ENCODE measurements at regions not wholly inside any gene's neighbourhood (a gene's known extent, or its start where the extent isn't known, plus 50 kb on each side); places are given as distances from the start of the nearest gene placed in this dataset.

- no peak overlapping the region for H2AK9ac ChIP-seq (replicated peaks; ENCODE audit: low read depth, low read length, poor library complexity)
- H3K79me1 ChIP-seq (ENCODE audit: low read depth in 1 of 2, low read length in 2 of 2) = no peaks in the 10 kb centered on the region
- H2AFZ ChIP-seq (replicated peaks; ENCODE audit: low read length, poor library complexity) = no peak overlapping the region
- no peak overlapping the region for H3K18ac ChIP-seq (ENCODE audit: low read depth, low read length)
- no peaks in the 10 kb centered on the region for H3K9me1 ChIP-seq (ENCODE audit: insufficient read depth, low read length)
- BruUV-seq (replicated peaks) = no TSS peak
- ChIA-PET POLR2A (ENCODE audit: unreplicated experiment) (no interaction called here), CTCF (interaction anchor here (0.7 kb wide), 2 partner anchors 15 to 794 kb away, joined by 4 to 5 read pairs; no protein-coding TSS in a partner anchor)
- no peak overlapping the region for H2BK15ac ChIP-seq (ENCODE audit: low read depth, low read length)
- dilution Hi-C loops (cut with HindIII; ENCODE audit: low sequenced_read_pairs, unreplicated experiment) (no loop called here), intact Hi-C loops (cut with micrococcal nuclease) (no loop called here), in situ Hi-C loops (cut with MboI; ENCODE audit: low sequenced_read_pairs) (no loop called here)
- TF ChIP-seq MAFK (IDR thresholded peaks at IDR 0.05; ENCODE audit: low read depth, low read length) (no peak), ELK1 (IDR thresholded peaks at IDR 0.05; ENCODE audit: borderline replicate concordance, low read depth, low read length) (no peak), NFE2L2 (IDR thresholded peaks at IDR 0.05; ENCODE audit: low read depth, low read length) (no peak), SMC3 (IDR thresholded peaks at IDR 0.05; ENCODE audit: low read depth, low read length) (no peak), FOS (IDR thresholded peaks at IDR 0.05; ENCODE audit: low read depth, low read length) (no peak)
- H4K5ac ChIP-seq (ENCODE audit: low read depth, low read length) = no peak overlapping the region
- no peak overlapping the region for H4K91ac ChIP-seq (ENCODE audit: insufficient read depth, low read depth, low read length)
- no peak overlapping the region for H3K4me2 ChIP-seq (ENCODE audit: low read depth, low read length)
- H4K20me1 ChIP-seq (ENCODE audit: insufficient read depth, low read length) = no peaks in the 10 kb centered on the region
- ATAC-seq (ENCODE audit: low read depth) (no peak), DNase-seq (no peak)
- no peak overlapping the region for H3K4me3 ChIP-seq (ENCODE audit: insufficient read depth, low read depth, low read length)
- H3K4ac ChIP-seq (ENCODE audit: low read depth, low read length) = no peak overlapping the region
- no peak overlapping the region for H4K8ac ChIP-seq (ENCODE audit: low read depth in 2 of 2, low read length in 2 of 2)
- no peak overlapping the region for H3K23ac ChIP-seq (ENCODE audit: low read depth, low read length)
- no peaks in the 10 kb centered on the region for H3K36me3 ChIP-seq (ENCODE audit: control insufficient read depth, insufficient read depth, low read length)
- H3K9ac ChIP-seq (ENCODE audit: low read depth, low read length) = no peak overlapping the region
- no peak overlapping the region for H3K27ac ChIP-seq (ENCODE audit: insufficient read depth, low read length)
- H3K9me3 ChIP-seq (ENCODE audit: control insufficient read depth, insufficient read depth, low read length) = no peaks in the 10 kb centered on the region
- H2AK5ac ChIP-seq (ENCODE audit: low read depth, low read length) = no peak overlapping the region
- no peak overlapping the region for H2BK120ac ChIP-seq (ENCODE audit: low read depth, low read length)
- no CpG with 5 or more reads among the region's 2 CpGs for WGBS, 2 experiments (ENCODE audit: extremely low coverage in 2 of 2, insufficient read length in 1 of 2)
- H3K27me3 ChIP-seq (ENCODE audit: control insufficient read depth, insufficient read depth, low read length) = no peaks in the 10 kb centered on the region; the same call in 1 of the 2 replicates
- no peak overlapping the region for H2BK5ac ChIP-seq (ENCODE audit: low read depth, low read length, poor library complexity, severe bottlenecking)
- H3K4me1 ChIP-seq (ENCODE audit: control insufficient read depth, insufficient read depth, low read length) = no peaks in the 10 kb centered on the region
- no peak overlapping the region for H3K14ac ChIP-seq (replicated peaks; ENCODE audit: low read depth, low read length)
- H3K56ac ChIP-seq (ENCODE audit: extremely low read depth, insufficient read depth, low read length) = no peak overlapping the region
- no peak overlapping the region for H2BK20ac ChIP-seq (ENCODE audit: low read depth, low read length)
Measured at GRCh38 chr20:52432740-52433139, 241.2 kb upstream of the ZFP64 start.

All from IMR-90 (cell line).